ACC112 (cell line): ENCODE measurements at regions not wholly inside any gene's neighbourhood (a gene's known extent, or its start where the extent isn't known, plus 50 kb on each side); places are given as distances from the start of the nearest gene placed in this dataset.
A peak's percentile ranks its signal among the peaks of the same experiment; 100 is the strongest.
"Not testable (repeated sequence)": the region's sequence is repeated elsewhere in the genome, so short reads cannot be mapped to it uniquely, and the experiment has no call there.

ENCODE experiments used
- H2AFZ ChIP-seq: fragments of 200-600 bp; sonication (generic); one replicate; pipeline ENCODE4 v1.6.0; 2017; ENCODE audit warnings: antibody characterized with exemption, low read length; ENCODE audit not compliant: unreplicated experiment
- H3K27ac ChIP-seq: fragments of 200-600 bp; sonication (generic); 2 replicates; pipeline ENCODE4 v1.5.1; 2014; ENCODE audit warnings: low read depth, mild to moderate bottlenecking, antibody characterized with exemption, low read length, moderate library complexity
- H3K27me3 ChIP-seq: fragments of 200-600 bp; sonication (generic); 2 replicates; pipeline ENCODE4 v1.6.1; 2014; ENCODE audit warnings: mild to moderate bottlenecking, antibody characterized with exemption, low read length, moderate library complexity, mixed read lengths; ENCODE audit not compliant: insufficient read depth
- H3K36me3 ChIP-seq: fragments of 200-600 bp; sonication (generic); 2 replicates; pipeline ENCODE4 v1.6.1; 2016; ENCODE audit warnings: mild to moderate bottlenecking, antibody characterized with exemption, low read length, moderate library complexity, mixed read lengths; ENCODE audit not compliant: insufficient read depth
- H3K4me1 ChIP-seq: fragments of 200-600 bp; sonication (generic); one replicate; pipeline ENCODE4 v1.6.1; 2016; ENCODE audit warnings: low read length, mixed read lengths; ENCODE audit not compliant: insufficient read depth, unreplicated experiment, control insufficient read depth
- H3K4me3 ChIP-seq: fragments of 200-600 bp; sonication (generic); 2 replicates; pipeline ENCODE4 v1.5.1; 2014; ENCODE audit warnings: mild to moderate bottlenecking, low read depth, low read length
- H3K79me2 ChIP-seq: fragments of 200-600 bp; sonication (generic); one replicate; pipeline ENCODE4 v1.6.0; 2016; ENCODE audit warnings: low read length; ENCODE audit not compliant: control insufficient read depth, unreplicated experiment, insufficient read depth

GRCh38 chr17:62239569-62239968 is 140.8 kb upstream of the EFCAB3 start:
- not testable (repeated sequence) for H3K79me2 ChIP-seq, H3K27ac ChIP-seq, H2AFZ ChIP-seq, H3K36me3 ChIP-seq, H3K4me3 ChIP-seq, H3K4me1 ChIP-seq, H3K27me3 ChIP-seq

- not testable (repeated sequence) for H3K27ac ChIP-seq, H3K27me3 ChIP-seq, H3K4me1 ChIP-seq, H3K36me3 ChIP-seq, H3K4me3 ChIP-seq, H2AFZ ChIP-seq, H3K79me2 ChIP-seq
Measured at GRCh38 chr17:62238551-62239338, 141.6 kb upstream of the EFCAB3 start.

GRCh38 chr17:62233822-62234481 is 146.4 kb upstream of the EFCAB3 start:
- H3K27ac ChIP-seq, H3K4me3 ChIP-seq, H2AFZ ChIP-seq, H3K27me3 ChIP-seq, H3K4me1 ChIP-seq, H3K79me2 ChIP-seq, H3K36me3 ChIP-seq: not testable (repeated sequence)

- not testable (repeated sequence) for H3K36me3 ChIP-seq, H3K4me3 ChIP-seq, H3K4me1 ChIP-seq, H3K27me3 ChIP-seq, H3K79me2 ChIP-seq, H3K27ac ChIP-seq, H2AFZ ChIP-seq
Measured at GRCh38 chr17:62231293-62231692, 149.1 kb upstream of the EFCAB3 start.

GRCh38 chr17:62226610-62227240 is 153.6 kb upstream of the EFCAB3 start:
- not testable (repeated sequence) for H3K4me1 ChIP-seq, H2AFZ ChIP-seq, H3K79me2 ChIP-seq, H3K27me3 ChIP-seq, H3K27ac ChIP-seq, H3K36me3 ChIP-seq, H3K4me3 ChIP-seq

- H2AFZ ChIP-seq, H3K27ac ChIP-seq, H3K36me3 ChIP-seq, H3K4me3 ChIP-seq, H3K79me2 ChIP-seq, H3K27me3 ChIP-seq, H3K4me1 ChIP-seq: not testable (repeated sequence)
Measured at GRCh38 chr17:62223585-62223984, 156.8 kb upstream of the EFCAB3 start.

GRCh38 chr17:62219221-62219899 is 154.3 kb upstream of the MED13 start:
- H3K4me1 ChIP-seq = no peaks in the 10 kb centered on the region
- no peak overlapping the region for H2AFZ ChIP-seq
- H3K4me3 ChIP-seq = no peak overlapping the region
- H3K27ac ChIP-seq = no peak overlapping the region
- no peaks in the 10 kb centered on the region for H3K36me3 ChIP-seq
- no peaks in the 10 kb centered on the region for H3K27me3 ChIP-seq
- H3K79me2 ChIP-seq = no peaks in the 10 kb centered on the region

GRCh38 chr17:62216847-62217246 is 151.8 kb upstream of the MED13 start:
- Histone ChIP-seq H3K4me3 (no peak overlapping the region), H3K79me2 (no peaks in the 10 kb centered on the region), H2AFZ (no peak overlapping the region), H3K36me3 (no peaks in the 10 kb centered on the region), H3K27ac (no peak overlapping the region), H3K27me3 (no peaks in the 10 kb centered on the region), H3K4me1 (no peaks in the 10 kb centered on the region)

GRCh38 chr17:62215891-62216290 is 150.8 kb upstream of the MED13 start:
- H2AFZ ChIP-seq, H3K79me2 ChIP-seq, H3K27ac ChIP-seq, H3K4me3 ChIP-seq, H3K4me1 ChIP-seq, H3K36me3 ChIP-seq, H3K27me3 ChIP-seq: not testable (repeated sequence)

- H3K36me3 ChIP-seq = no peaks in the 10 kb centered on the region
- H2AFZ ChIP-seq = peak overlapping the region; percentile 30
Measured at GRCh38 chr17:62206550-62206949, 141.5 kb upstream of the MED13 start.

More at GRCh38 chr17:62206550-62206949, 141.5 kb upstream of the MED13 start:
- H3K27me3 ChIP-seq = no peaks in the 10 kb centered on the region
- H3K27ac ChIP-seq = no peak overlapping the region
- no peak overlapping the region for H3K4me3 ChIP-seq
- no peaks in the 10 kb centered on the region for H3K79me2 ChIP-seq
- peaks cover 13% of the 10 kb centered on the region for H3K4me1 ChIP-seq
